Calu3 (cell line): ENCODE measurements at regions not wholly inside any gene's neighbourhood (a gene's known extent, or its start where the extent isn't known, plus 50 kb on each side); places are given as distances from the start of the nearest gene placed in this dataset.

Source experiments
- BruUV-seq: library from RNA; stranded (reverse); fragments of 400-500 nt; replicated peaks from 2 replicates; lab custom pipeline; 2021; lab: Mats Ljungman, UMichigan
- CTCF ChIA-PET: fragments of 300-600 bp; sonication (Branson Sonifier 250); formaldehyde crosslinking; loops from one replicate; lab custom pipeline; 2022; ENCODE audit warnings: antibody characterized with exemption; lab: Charles Lee
- DNase-seq: peaks from one replicate; pipeline ENCODE4 v3.0.0; 2022
- H3K27ac Mint-ChIP-seq: one replicate; pipeline ENCODE4 v1.8.0; 2022; ENCODE audit warnings: mixed read lengths; ENCODE audit not compliant: unreplicated experiment
- H3K27me3 Mint-ChIP-seq: one replicate; pipeline ENCODE4 v1.8.0; 2022; ENCODE audit warnings: mixed read lengths; ENCODE audit not compliant: unreplicated experiment
- H3K36me3 Mint-ChIP-seq: one replicate; pipeline ENCODE4 v1.8.0; 2022; ENCODE audit warnings: mild to moderate bottlenecking, moderate library complexity, mixed read lengths; ENCODE audit not compliant: insufficient read depth, unreplicated experiment
- H3K4me1 Mint-ChIP-seq: one replicate; pipeline ENCODE4 v1.8.0; 2022; ENCODE audit warnings: mild to moderate bottlenecking, low read depth, mixed read lengths; ENCODE audit not compliant: unreplicated experiment
- H3K4me3 Mint-ChIP-seq: one replicate; pipeline ENCODE4 v1.8.0; 2022; ENCODE audit warnings: mild to moderate bottlenecking, low read depth, moderate library complexity, mixed read lengths; ENCODE audit not compliant: unreplicated experiment
- H3K9me3 Mint-ChIP-seq: one replicate; pipeline ENCODE4 v1.8.0; 2022; ENCODE audit warnings: low read depth, mixed read lengths; ENCODE audit not compliant: unreplicated experiment
- CTCF ChIP-seq: fragments of 200-600 bp; IDR thresholded peaks from one replicate; pipeline ENCODE4 v1.8.0; 2022; ENCODE audit warnings: antibody characterized with exemption; ENCODE audit not compliant: unreplicated experiment
- intact Hi-C: fragments of 100-400 bp; cut with micrococcal nuclease; formaldehyde crosslinking; loops from one replicate; pipeline ENCODE4 v1.10.0; 2022; ENCODE audit not compliant: unreplicated experiment

DNA sequence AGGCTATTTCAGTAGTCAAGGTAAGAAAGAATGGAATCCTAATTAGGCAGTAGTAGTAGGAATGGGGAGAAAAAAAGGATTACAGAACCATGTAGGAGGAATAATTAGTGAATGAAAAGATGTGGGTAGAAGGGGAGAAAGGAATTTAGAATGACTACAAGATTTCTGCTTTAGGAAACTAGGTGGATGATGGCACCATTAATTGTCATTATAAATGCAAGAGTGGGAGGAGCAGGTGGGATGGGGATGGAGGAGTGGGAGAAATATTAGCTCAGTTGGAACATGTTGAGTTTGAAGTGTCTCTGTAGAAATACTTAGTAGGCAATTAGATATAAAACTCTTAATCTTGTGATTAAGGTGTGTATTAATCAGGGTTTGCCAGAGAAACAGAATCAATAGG lies 50.0 kb upstream of the C21orf91 start:
- DNase-seq, result no peak
- no peak overlapping the region for H3K27ac Mint-ChIP-seq
- no peak for TF ChIP-seq CTCF
- H3K9me3 Mint-ChIP-seq, result no peaks in the 10 kb centered on the region
- CTCF ChIA-PET, result no interaction called here
- H3K27me3 Mint-ChIP-seq, result no peaks in the 10 kb centered on the region
- H3K36me3 Mint-ChIP-seq, result peaks cover 3% of the 10 kb centered on the region
- no peaks in the 10 kb centered on the region for H3K4me1 Mint-ChIP-seq
- no TSS peak for BruUV-seq
- intact Hi-C loops, result no loop called here
- H3K4me3 Mint-ChIP-seq, result no peak overlapping the region
